Adrenal gland (tissue), 5 donors: ENCODE measurements at regions not wholly inside any gene's neighbourhood (a gene's known extent, or its start where the extent isn't known, plus 50 kb on each side); places are given as distances from the start of the nearest gene placed in this dataset.

Experiments used
- POLR2A ChIP-seq, 2 donors: fragments of 450-650 bp; IDR thresholded peaks; one replicate each; pipeline ENCODE4 v1.6.1; 2017; ENCODE audit warnings: antibody characterized with exemption in 2 of 2, mild to moderate bottlenecking in 2 of 2, moderate library complexity in 1 of 2
- TF ChIP-seq, protein P1 (sequence below), 6 experiments: fragments of 450-650 bp in 4 of 6; fragments of 200-600 bp in 2 of 6; sonication (generic) in 1 of 6; IDR thresholded peaks; 1 replicate in 5 of 6; 2 replicates in 1 of 6; pipeline versions ENCODE4 v1.5.1 to v1.8.0; 2016 to 2021; ENCODE audit warnings: antibody characterized with exemption in 6 of 6, mild to moderate bottlenecking in 2 of 6, moderate library complexity in 1 of 6
- donor health status: DM: no; HTN: no; CAD: no.

- no peak for TF ChIP-seq POLR2A (IDR thresholded peaks at IDR 0.05)
- TF ChIP-seq, protein P1, sequence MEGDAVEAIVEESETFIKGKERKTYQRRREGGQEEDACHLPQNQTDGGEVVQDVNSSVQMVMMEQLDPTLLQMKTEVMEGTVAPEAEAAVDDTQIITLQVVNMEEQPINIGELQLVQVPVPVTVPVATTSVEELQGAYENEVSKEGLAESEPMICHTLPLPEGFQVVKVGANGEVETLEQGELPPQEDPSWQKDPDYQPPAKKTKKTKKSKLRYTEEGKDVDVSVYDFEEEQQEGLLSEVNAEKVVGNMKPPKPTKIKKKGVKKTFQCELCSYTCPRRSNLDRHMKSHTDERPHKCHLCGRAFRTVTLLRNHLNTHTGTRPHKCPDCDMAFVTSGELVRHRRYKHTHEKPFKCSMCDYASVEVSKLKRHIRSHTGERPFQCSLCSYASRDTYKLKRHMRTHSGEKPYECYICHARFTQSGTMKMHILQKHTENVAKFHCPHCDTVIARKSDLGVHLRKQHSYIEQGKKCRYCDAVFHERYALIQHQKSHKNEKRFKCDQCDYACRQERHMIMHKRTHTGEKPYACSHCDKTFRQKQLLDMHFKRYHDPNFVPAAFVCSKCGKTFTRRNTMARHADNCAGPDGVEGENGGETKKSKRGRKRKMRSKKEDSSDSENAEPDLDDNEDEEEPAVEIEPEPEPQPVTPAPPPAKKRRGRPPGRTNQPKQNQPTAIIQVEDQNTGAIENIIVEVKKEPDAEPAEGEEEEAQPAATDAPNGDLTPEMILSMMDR (IDR thresholded peaks at IDR 0.05): no peak
These were observed 231.0 kb upstream of the GYPA start for GRCh38 chr4:144371485-144371884.
